GM21447 (cell line): ENCODE measurements at regions not wholly inside any gene's neighbourhood (a gene's known extent, or its start where the extent isn't known, plus 50 kb on each side); places are given as distances from the start of the nearest gene placed in this dataset.

Experiments
- ATAC-seq: cut with Tn5 transposase; IDR thresholded peaks from one replicate; pipeline ENCODE4 v1.9.1; 2021; ENCODE audit not compliant: unreplicated experiment

- no peak for ATAC-seq
Measured at GRCh38 chr10:57799625-57800024, 468.1 kb downstream of the IPMK start.

GRCh38 chr10:57798830-57799229, 468.9 kb downstream of the IPMK start:
- ATAC-seq, result no peak

DNA sequence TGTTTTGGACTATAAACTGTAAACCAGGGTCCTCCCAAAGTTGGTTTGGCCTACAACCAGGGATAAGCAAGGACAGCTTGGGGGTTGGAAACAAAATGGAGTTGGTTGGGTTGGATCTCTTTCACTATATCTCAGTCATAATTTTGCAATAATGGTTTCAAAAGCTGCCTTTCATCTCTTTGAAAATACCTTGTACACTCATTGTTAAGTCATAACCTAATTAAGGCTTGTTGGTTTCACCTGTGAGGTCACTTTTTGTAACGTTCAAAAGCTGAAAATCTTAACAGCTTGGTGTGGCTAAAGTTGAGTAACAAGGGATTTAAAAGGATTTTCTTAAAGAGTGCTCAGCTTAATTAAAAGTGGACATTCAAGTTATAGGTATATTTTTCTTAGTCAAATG, 476.1 kb downstream of the IPMK start:
- ATAC-seq, result no peak

- no peak for ATAC-seq
Measured at GRCh38 chr10:57790703-57791102, 477.0 kb downstream of the IPMK start.

- ATAC-seq, result no peak
Measured at GRCh38 chr10:57788117-57788516, 479.6 kb downstream of the IPMK start.

DNA sequence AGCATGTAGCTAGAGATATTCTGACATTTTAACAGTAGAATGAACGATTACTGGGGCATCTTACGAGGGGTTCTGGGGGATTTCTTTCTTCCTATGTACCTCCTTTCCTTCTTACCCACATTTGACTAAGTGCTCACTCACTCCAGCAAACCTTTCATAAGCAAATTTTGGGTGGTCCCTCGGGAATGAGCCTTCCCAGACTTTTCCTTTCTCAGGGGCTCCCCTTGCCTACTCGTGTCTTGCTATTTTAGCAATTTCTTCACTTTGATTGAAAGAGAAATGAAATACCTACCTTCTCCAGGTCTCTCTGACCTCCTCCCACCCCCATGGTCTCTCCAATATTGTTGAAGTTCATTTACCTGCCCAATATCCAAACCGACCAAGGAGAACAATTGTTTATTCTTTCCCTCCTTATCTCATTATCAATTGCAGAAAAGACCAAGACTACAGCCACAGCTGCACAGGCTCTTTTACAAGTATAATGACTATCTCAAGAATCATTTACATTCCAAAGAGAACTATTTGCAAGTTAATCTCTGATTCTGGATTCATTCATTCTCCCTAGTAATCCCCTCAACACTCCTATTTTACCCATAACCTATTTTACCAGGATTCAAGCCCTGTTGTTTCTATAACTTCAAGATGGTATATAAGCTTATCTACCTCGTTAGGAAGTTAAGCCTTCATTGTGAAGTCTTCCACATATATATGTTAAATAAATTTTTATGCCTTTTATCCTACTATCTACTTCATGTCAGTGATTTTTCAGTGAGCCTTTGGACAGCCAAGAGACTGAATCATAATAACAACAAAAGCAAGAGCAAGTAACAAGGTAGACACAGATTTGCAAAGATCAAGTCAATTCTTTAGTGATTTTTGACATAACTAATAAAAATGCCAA, 480.6 kb downstream of the IPMK start:
- ATAC-seq, result no peak

- no peak for ATAC-seq
Measured at GRCh38 chr10:57786331-57786730, 481.4 kb downstream of the IPMK start.

DNA sequence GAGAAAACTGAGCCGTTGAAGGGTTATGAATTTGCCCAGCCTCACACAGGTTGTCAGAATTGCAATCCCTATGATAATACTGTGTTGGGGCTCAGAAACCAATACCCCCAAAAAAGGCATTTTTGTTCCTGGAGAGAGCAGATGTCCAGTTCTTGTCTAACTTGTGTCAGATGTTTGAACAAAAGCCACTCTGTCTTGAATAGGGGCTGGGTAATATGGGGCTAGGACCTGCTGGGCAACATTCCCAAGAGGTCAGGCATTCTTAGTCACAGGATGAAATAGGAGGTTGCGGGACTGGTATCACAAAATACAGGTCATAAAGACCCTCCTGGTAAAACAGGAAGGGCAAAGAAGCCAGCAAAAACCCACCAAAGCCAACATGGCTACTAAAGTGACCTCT, 482.1 kb downstream of the IPMK start:
- ATAC-seq, result no peak

DNA sequence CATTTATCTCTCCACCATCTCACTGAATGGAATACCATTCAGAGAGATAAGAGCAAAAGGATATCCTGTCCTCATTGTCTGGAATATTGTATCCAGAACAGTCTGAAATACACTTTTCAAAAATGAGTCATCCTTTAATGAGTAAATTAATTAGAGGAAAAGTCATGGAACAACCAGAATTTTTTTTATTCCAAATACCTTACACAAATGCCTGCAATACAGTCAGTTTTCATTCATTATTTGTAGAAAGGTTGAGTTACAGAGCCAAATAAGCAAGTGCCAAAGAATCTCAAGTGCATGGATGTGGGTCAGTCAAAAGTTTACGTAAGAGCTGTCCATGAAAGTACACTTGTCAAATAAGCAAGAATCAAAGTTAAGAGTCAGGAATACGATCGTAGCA, 482.6 kb downstream of the IPMK start:
- no peak for ATAC-seq

- ATAC-seq, result no peak
Measured at GRCh38 chr10:57776688-57777432, 490.8 kb downstream of the IPMK start.

GRCh38 chr10:57775250-57775649, 492.4 kb downstream of the IPMK start:
- no peak for ATAC-seq

DNA sequence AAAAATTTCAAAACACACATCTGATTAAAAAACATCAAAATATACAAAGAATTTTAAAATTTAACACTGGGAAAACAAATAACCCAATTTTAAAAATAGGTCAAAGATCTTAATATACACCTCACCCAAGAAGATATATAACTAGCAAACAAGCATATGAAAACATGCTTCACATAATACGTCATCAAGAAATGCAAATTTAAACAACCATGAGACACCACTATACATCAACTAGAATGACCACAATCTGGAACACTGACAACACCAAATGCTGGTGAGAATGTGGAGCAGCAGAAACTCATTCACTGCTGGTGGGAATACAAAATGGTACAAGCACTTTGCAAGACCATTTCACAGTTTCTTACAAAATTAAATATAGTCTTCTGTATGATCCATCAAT, 498.4 kb downstream of the IPMK start:
- ATAC-seq, result no peak

- no peak for ATAC-seq
Measured at GRCh38 chr10:57759777-57760176, 507.9 kb downstream of the IPMK start.

- ATAC-seq, result no peak
Measured at GRCh38 chr10:57754803-57755202, 512.9 kb downstream of the IPMK start.

GRCh38 chr10:57743711-57744110, 524.0 kb downstream of the IPMK start:
- no peak for ATAC-seq

DNA sequence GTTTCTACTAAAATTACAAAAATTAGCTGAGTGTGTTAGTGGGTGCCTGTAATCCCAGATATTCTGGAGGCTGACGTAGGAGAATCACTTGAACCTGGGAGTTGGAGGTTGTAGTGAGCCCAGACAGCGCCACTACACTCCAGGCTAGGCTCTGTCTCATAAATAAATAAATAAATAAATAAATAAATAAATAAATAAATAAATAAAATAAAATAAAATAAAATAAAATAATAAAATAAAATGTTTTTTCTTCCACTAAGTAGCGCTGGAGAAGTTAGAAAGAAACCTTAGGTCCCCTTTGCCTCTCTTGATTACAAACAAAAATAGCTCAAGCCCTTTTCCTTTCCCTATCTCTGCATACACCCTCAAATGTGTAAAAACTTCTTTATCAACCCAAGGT, 525.9 kb downstream of the IPMK start:
- no peak for ATAC-seq

GRCh38 chr10:57723305-57723704, 544.4 kb downstream of the IPMK start:
- no peak for ATAC-seq

DNA sequence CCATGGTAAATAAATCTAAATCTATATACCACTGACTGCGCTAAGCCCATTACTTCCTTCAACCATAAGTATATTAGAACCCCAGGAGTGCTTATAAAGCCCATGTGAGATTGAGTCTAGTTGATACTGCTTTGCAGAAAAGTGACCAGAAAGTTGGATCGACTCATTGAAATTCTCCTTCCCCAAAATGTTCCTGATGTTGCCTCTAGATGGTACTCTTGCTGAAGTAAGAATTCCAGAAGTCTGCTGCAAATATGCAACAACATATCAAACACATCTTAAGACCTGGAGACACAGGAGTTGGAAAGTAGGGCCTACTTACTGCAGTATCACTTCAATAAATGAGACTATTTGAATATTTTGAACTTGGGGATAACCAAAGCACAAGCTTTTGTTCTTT, 550.8 kb downstream of the IPMK start:
- no peak for ATAC-seq

DNA sequence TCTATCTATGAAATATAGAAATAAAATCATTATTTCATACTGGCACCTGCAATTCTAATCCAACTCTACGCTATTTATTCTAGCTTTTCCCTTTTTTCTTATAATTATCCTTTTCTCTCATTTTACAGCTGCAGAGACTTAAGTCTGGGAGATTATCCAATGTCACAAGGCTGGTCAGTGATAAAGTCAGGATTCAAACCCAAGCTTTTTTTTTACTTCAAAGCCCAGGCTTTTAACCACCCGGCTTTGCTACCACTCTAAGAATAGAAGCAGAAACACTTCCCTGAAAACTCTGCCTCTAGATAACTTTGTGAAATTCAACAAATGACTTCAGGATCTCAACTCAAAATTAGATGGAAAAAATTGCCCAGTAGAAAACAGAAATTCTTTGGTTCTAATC, 552.5 kb downstream of the IPMK start:
- ATAC-seq, result no peak

- ATAC-seq, result no peak
Measured at GRCh38 chr10:57707300-57707658, 560.4 kb downstream of the IPMK start.

GRCh38 chr10:57706576-57707299, 561.0 kb downstream of the IPMK start:
- no peak for ATAC-seq

DNA sequence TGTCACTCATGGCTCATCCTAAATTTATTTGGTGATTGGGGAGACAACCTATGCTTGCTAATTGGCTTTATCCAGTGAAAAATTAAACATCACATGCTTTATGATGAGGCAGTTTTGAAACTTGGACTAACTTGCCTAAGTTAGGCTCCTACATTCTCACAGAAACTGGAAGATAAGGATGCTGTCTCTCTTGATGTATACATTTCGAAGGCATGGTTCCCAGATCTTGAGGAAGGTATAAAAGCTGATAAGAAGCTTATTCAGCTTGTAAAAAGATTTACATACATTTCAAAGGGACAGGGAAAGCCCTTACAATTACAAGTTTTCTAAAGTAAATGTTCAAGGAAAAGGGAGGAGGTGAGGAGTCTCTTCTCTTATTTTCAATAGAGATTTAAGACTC, 561.7 kb downstream of the IPMK start:
- no peak for ATAC-seq
